ENCODE measurements at regions not wholly inside any gene's neighbourhood (a gene's known extent, or its start where the extent isn't known, plus 50 kb on each side); places are given as distances from the start of the nearest gene placed in this dataset.
"Not testable (repeated sequence)": the region's sequence is repeated elsewhere in the genome, so short reads cannot be mapped to it uniquely, and the experiment has no call there.

DNA sequence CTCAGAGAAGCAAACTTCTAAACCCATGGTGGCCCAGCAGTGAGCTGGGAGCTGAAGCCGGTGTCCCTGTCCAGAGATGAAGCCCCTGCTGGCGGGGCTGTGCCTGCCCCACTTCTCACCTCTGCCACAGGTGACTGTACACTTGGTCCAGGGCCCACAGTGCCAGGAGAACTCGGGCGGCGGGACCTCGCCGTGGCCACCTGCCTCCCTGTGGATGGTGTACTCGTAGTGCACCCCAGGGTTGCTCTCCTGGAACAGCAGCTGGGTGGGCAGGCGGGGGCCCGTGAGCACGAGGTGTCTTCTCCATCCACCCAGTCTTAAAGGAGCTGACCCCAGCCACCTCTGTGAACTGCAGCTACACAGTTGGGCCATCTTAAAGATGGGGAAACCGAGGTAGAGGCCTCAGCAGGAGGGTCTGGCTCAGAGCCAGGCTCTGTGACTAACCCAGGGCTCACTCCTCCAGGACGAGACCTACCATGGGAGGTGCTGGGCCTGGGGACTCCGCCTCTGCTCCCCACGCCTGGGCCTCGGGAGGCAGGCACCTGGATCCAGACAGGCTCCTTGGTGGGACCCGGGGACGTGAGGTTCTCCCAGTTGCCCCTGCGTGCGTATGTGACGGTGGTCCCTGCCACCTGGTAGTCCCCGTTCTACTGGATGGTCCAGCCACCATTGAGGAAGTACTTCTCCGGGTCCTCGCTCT is 113.1 kb upstream of the AKAP13 start:
- DNase-seq: not testable (repeated sequence)

DNA sequence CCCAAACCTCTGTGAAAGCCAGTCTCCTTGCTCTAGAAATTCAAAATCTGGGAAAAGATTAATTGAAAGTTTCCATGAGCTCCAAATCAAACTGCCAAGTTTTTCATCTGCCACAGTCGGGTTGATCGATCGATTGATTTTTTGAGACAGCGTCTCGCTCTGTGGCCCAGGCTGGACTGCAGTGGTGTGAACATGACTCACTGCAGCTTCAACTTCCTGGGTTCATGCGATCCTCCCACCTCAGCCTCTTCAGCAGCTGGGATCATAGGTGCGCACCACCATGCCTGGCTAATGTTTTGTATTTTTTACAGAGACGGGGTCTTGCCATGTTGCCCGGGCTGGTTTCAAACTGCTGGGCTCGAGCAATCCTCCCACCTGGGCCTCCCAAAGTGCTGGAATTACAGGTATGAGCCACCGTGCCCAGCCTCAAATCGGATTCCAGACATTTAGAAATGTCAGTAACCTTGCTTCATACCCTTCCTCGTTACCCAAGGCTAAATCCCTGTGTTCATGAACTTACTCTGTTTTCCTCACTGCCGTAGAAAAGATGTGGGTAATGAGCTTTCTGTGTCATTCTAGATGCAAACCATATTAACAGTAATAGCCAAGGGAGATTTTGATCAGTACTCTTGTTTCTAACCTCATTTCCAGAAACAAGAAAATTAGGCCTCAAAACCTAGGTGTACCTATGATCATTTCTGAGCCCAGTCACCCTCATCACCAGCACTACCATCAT is 105.9 kb upstream of the AKAP13 start:
- DNase-seq: no peak

DNA sequence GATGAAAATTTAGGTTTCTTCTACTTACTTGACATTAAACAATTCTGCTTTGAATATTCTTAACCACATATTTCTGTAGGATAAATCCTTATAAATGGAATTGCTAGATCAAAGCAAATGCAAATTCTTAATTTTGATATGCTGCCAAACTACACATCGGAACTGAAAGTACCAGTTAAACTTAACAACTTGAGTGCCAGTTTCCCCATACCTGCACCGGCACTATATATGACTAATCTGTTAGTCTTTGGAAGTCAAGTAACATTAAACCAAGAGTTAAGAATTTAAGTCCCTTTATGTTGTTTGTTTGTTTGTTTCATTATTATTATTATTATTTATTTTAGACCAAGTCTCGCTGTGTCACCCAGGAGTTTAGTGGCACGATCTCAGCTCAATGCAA is 103.9 kb upstream of the AKAP13 start:
- DNase-seq: no peak

DNA sequence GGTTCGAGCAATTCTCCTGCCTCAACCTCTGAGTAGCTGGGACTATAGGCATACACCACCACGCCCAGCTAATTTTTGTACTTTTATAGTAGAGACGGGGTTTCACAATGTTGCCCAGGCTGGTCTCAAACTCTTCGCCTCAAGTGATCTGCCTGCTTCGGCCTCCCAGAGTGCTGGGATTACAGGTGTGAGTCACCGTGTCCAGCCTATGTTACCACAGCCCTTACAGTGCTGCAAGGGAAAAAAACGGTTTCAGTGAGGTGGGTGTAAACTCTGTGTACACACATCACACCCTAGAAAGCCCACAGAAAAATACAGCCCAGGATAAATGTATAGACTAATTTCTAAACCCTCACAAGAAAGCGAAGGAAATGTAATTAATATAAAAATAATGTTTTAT is 103.5 kb upstream of the AKAP13 start:
- no peak for DNase-seq

DNA sequence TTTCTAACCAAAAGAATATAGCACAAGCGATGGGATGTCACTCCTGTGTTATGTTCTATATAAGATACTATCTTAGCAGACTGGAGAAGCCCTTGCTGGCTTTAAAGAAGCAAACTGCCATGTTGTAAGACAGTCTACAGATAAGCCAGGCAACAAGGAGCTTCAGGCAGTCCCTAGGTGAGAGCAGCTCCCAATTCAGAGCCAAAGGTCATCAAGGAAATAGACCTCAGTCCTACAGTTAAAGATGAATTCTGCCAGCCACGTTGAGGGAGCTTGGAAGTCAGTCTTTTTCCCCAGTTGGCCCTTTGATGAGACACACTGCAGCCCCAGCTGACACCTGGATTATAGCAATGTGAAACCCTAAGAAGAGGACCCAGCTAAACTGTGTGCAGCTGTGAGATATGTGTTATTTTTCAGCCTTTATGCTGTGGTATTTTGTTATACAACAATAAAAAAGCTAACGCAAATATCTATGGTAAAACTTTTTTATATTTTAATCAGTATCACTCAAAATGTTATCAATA is 102.5 kb upstream of the AKAP13 start:
- DNase-seq: no peak

DNA sequence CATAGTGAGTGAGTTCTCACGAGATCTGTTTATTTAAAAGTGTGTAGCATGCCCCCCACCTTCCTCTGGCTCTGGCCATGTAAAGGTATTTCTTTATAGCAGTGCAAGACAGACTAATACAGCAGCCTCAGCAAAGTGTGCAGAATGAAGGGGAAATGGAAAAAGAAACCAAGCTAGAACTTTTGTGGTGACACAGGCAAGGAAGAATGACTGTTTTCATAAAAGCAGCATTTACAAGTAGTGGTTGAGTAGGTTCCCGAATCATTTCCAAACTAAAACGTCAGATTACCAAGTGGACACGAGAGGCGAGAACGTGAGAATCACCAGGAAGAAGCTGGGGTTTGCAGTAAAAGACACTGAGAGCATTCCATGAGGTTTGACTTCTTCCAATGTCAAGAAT is 100.2 kb upstream of the AKAP13 start:
- no peak for DNase-seq

DNA sequence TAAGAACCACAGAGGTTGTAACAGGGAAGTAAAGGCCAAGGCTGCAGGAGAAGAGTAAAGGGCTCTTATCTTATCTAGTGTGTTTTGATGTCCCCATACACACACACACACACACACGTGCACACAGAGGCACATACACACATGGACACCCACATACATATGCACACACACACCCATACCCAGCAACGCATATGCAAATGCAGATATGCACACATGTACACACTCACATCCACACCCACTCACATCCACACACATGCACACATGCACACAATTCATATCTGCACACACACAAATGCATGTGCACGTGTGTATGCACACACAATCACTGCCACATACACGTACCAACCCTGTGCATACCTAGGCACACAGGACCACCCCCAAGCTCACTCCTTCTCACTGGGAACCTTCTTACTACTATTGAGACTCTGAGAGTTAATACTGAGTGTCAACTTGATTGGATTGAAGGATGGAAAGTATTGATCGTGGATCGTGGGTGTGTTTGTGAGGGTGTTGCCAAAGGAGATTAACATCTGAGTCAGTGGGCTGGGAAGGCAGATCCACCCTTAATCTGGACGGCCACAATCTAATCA is 99.0 kb upstream of the AKAP13 start:
- DNase-seq: no peak

DNA sequence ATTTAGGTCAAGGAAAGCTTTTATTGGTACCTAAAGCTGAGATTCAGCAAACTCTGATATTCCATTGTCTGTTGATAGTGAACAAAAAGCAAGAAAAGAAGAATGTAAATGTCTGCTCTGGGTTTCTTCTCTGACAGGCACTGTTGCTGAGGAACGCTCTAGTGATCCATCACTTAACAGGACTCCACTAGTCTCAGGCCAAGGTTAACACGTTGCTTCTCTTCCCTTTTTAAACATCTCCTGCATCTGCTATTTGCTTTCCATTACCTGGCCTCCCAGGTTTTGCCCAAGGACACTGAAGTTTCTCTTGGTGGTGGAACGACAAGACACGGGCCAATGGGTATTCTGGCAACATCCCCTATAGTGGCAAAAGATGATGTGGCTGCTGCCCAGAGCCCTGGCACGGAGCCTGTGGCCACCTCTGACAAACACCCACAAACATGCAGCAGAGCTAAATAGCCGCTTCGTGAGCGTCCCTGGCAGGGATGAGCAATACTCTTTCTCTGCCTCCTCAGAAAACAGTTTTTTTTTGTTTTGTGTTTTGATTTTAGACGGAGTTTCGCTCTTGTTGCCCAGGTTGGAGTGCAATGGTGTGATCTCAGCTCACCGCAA is 97.8 kb upstream of the AKAP13 start:
- no peak for DNase-seq

DNA sequence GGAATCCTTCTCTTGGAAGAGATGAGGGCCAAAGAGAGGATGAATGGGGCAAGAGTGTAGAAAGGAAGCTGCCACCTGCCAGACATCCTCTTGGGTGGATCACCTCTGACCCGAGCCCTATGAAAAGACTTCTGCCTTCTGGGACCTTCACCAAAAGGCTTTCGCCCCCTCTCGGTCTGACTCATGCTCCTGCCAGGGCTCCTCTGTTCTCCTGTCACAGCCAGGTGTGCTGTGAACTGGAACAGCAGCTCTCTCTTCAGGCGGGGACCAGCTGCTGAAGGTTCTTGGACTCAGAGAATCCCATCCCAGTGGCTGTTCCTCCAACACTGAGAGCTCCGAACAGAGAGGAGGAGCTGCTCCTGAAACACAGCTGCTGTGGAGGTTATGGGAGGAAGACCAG is 96.6 kb upstream of the AKAP13 start:
- not testable (repeated sequence) for DNase-seq

DNA sequence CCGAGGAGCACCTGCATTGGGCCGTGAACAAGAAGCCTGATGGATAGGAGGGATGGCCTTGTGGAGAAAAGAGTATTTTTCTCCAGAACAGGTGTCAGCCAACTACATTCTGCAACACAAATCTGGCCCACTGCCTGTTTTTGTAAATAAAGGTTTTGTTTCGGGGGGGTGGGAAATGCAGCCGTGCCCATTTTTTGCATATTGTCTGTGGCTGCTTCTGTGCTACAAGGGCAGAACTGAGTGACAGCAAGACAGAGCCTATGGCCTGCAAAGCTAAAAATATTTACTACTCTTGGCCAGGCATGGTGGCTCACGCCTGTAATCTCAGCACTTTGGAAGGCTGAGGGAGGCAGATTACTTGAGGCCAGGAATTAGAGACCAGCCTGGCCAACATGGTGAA is 95.9 kb upstream of the AKAP13 start:
- DNase-seq: no peak

DNA sequence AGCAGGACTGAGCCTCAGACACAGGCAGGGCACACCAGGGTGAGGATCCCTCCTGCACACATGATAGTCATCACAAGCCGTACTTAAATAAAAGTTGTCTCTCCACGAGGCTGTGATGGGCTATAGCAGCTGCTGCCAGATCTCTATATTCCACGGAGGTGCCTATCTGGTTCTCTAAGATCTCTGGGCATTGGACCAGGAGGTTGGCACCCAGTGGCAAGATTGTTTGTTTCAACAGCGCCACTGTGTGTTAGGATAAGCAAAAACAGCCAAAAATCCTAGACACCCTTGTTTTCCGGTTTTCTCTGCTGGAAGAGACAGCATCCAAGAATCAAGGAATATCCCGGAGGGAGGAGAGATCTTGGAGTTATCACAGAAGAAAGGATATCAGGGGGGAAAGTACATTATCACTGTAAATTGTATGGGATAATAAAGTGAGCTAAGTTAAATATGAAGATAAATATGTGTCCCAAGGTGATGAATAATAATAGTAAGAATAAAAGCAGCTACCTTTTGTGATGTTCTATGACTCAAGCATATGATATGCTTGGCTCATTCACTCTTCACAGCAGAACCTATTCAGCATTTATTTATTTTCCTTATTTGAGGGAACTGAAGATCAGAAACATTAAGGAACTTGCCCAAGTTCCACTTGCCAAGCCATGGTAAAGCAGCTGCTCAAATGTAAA is 90.6 kb upstream of the AKAP13 start:
- peak; percentile 36 for DNase-seq

DNA sequence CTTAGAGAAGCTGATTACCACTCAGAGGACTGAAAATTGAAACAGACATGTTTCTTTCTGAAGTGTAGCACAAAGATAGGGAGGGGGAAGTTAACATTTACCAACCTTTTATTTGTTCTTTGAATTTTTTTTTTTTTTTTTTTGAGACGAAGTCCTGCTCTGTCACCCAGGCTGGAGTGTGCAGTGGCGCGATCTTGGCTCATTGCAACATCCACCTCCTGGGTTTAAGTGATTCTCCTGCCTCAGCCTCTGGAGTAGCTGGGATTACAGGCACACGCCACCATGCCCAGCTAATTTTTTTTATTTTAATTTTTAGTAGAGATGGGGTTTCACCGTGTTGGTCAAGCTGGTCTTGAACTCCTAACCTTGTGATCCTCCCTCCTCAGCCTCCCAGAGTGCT is 87.8 kb upstream of the AKAP13 start:
- not testable (repeated sequence) for DNase-seq

DNA sequence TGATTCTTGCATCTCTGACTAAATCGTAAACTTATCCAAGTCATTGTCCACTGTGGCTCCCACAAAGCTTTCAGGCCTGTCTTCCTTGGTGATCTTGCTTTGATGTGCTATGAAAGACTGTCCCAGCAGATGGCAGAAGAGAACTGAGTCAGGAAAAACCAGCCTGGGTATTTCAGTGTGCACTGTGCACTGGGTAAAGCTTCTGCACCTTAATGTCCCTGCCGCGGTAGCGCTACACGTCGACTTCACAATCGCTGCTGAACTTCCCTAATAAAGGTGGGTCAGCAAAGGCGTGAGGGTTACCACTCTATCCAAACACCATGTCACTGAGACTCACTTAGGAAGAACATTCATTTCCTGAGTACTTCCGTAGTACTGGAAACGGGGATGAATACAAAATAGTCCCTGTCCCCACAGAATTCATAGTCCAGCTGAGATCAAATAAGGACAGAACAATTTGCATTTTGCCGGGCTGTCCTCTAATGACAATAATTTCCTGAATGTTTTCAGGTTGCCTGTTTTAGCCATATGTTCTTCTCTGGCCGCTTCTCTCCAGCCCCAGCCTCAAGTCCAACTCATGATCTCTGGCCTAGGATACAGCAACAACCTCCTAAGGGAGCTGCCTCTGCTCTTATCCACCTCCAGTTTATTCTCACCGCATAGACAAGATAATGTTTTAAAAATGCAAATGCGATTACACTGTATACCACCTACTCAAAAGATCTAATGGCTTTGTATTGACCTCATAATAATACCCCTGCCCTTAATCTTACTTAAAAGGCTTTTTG is 83.6 kb upstream of the AKAP13 start:
- peak; percentile 46 for DNase-seq

DNA sequence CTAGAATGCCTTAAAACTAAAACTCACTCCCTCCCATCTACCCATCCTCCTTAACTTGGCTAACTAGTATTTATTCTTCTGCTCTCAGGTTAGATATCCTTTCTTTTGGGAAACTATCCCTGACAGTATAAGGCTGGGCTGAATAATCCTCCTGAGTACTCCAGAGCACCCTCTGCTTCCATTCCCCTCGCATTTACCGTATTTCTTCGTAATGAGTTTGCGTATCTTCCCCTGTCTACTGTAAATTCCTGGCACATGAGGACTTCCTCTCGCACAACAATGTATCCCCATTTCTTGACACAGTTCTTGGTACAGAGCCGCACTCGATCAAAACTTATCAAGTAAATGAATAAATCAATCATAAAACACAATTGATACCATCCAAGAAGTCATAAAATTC is 82.9 kb upstream of the AKAP13 start:
- DNase-seq: no peak

DNA sequence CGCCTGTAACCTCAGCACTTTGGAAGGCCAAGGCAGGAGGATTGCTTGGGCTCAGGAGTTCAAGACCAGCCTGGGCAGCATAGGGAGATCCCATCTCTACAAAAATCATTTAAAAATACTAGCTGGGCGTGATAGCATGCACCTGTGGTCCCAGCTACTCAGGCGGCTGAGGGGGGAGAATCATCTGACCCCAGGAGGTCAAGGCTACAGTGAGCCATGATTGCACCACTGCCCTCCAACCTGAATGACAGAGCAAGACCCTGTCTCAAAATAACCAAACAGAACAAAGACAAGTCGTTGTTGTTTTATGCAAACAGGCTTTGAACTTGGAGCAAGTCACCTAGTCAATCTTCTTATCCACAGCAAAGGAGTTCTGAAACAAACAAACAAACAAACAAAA is 82.0 kb upstream of the AKAP13 start:
- no peak for DNase-seq

DNA sequence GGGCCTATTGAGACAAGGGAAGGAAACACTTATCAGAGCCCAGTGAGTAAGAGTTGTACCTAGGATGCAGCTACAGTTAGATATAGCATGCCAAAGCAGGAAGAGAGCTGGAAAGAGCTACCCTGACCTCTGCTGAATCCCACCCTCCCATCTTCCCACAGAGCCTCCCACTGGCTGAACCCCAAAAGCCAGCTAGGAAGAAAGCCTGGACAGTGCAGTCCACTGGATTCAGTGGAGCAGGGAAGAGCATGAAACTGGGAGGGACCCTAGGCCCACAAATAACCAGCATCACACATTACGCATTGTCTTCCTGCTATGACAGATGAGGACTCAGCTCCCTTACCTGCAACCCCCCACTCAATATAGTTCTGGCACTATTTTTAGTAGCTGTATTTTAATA is 81.5 kb upstream of the AKAP13 start:
- DNase-seq: no peak

DNA sequence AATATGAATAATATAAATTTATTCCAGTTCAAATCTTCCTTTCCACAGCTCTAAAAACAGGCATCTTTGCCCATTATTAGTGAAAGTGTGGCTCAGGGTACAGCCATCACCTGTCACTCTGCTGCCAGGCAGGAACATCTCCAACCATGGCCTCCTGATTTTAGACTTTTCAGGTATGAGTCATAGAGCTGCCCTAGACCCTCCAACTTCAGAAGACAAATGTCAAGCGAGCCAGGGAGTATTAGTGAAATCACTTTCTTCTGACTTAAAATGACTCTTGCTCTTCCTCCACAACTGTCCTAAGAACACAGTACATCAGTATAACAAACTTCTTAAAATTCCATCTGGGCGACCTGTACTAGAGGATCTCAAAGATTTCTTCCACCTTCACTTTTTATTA is 78.1 kb upstream of the AKAP13 start:
- DNase-seq: no peak

DNA sequence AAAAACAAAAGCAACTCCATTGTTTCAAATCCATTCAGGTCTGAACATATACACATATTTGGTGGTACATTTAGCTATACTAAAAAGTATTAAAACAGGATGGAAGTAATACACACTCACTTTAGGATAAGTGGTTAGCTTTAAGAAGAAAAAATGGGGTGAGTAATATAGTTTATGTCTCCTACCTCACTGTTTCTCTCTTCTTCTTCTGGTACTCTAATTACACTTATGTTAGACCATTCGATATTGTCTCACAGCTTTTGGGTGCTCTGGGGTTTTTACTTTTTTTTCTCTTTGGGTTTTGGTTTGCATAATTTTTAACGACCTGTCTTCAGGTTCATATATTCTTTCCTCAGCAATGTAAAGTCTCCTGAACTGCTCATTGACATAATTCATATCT is 75.4 kb upstream of the AKAP13 start:
- DNase-seq: no peak

DNA sequence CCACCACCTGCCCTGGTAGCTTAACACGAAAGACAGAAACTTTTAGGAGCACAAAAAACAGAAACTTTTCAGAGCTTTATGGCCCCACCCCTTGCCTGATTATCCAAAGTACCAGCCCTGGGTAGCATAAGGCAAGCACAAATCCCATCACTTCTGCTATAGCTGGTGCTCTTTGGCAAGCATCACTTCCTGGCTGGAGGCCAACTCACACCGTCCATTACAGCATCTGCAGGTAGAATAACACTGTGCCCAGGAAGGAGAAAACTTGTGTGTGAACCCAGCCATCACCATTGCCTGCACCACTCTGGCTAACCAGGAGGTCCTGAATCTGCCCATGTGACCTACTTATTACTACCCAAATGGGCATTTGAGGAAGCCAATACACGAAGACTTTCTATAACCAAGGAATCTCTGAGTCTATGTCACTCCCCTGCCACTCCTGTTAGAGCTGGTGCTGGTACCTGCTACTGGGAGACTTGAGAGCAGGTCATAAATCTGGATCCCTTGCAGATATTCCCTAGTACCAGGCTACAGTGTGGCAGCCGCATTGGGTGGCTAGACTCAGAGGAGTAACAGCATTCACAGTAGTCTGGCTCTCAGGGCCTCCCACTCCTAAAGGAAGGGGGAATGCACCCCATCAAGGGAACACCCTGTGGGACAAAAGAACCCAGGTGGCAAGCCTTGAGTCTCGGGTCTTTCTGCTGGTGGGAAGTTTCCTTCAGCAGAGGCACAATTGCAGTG is 73.3 kb upstream of the AKAP13 start:
- peak; percentile 9 for DNase-seq

DNA sequence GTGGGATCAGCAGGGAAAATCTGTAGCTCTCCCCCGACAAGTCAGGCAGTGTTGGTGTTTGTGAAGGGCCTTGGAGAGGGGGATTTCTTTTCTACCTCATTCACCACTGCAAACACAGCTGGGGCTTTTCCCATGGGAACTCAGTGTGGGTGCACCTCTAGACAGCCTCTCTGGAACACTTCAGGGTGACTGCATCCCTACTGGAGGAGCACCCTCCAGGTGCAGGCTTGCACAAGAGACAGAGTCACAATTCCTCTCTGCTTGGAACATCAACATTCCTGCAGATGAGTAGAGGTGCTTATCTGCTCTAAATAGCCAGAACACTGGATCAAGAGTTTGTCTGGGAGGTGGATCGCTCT is 72.7 kb upstream of the AKAP13 start:
- no peak for DNase-seq

DNA sequence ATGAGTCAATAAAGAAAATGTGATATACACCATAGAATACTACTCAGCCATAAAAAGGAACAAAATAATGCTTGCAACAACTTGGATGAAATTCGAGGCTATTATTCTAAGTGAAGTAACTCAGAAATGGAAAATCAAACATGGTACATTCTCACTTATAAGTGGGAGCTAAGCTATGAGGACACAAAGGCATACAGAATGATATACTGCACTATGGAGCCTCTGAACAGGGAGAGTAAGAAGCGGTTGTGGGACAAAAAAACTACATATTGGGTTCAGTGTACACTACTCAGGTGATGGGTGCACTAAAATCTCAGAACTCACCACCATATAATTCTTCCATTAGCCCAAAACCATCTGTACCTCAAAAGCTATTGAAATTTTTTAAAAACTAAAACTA is 68.8 kb upstream of the AKAP13 start:
- no peak for DNase-seq

DNA sequence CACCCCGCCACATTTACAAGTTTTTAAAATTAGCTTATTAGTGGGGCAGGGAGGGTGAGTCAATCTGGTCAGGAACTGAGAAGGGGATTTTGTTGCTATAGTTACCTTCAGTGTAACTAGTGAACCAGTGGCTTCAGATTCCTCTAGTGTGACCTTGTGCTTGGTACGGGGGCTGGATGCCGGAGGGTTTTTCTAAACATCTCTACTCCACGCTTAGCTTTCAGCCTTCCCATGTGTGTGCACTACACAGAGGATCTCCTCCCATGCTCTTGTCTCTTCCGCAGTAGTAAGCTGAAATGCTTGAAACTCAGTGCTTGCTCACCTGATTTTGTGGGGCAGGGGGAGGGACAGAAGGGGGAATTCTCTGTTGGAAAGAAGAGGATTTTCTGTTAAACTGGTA is 67.9 kb upstream of the AKAP13 start:
- no peak for DNase-seq
